ENCODE measurements at regions not wholly inside any gene's neighbourhood (a gene's known extent, or its start where the extent isn't known, plus 50 kb on each side); places are given as distances from the start of the nearest gene placed in this dataset.
"Not testable (repeated sequence)": the region's sequence is repeated elsewhere in the genome, so short reads cannot be mapped to it uniquely, and the experiment has no call there.

DNA sequence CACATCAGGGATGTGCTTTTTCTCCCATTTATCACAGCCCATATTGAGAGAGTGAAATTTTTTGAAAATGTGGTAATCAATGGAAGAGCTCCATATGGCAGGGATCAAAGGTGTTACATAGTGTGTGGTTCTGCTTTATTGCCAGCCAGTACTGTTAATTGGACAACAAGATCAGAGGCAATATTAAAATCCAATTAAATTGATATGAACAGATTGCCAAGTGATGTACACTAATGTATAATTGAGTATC is 338.9 kb downstream of the BCL11A start:
- H3K9me3 ChIP-seq (replicated peaks in 1 of 11): no peaks in the 10 kb centered on the region
- H3K36me3 ChIP-seq: no peaks in the 10 kb centered on the region
- H3K27ac ChIP-seq: no peak overlapping the region
- H3K4me1 ChIP-seq: peaks cover 0 to 10% (median 7%) of the 10 kb centered on the region in 10 experiments; a peak in 9 of 20 replicates
- no peaks in the 10 kb centered on the region for H4K20me1 ChIP-seq
- no peak for TF ChIP-seq Cebpa-rat (IDR thresholded peaks at IDR 0.05)
- H3K9ac ChIP-seq: no peak overlapping the region
- no peaks in the 10 kb centered on the region for H3K27me3 ChIP-seq
- no peak overlapping the region for H3K4me3 ChIP-seq
- no peak overlapping the region for H3K4me2 ChIP-seq

DNA sequence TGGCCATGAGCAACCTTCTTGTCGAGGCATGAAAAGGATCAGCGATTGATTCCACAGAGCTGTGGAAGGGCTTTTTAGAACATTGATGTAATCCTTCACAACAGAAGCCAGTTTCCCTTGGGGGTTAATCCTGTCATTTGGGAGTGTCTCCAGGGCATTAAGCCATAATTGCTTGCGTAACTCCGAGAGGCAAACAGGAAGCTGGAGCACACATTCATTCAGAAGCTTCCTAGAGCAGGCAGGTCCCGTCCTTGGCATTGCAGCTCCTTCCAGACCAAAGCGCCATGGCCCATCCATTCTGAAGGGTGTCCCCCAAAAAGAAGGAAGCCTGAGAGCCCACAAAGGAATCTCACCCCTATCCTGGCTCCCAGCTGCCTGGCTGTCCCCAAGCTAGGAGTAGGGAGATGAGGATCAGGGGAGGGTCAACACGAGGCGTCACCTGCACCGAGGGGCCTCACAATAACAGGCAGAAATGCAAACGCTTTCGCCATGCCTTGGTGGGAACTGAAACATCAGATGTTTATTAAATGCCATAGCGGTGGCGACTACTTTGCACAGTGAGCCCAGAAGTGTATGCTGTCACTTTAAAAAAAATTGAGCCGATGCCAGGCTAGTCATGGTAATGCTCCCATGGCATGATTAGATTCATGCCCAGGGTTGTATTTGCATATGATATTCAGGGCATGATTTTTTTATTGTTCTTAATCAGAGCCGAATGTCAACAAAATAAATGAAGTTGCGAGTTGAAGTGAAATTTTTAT is 339.4 kb downstream of the BCL11A start:
- H3K27me3 ChIP-seq: no peaks in the 10 kb centered on the region

GRCh38 chr2:60212181-60212945 is 341.1 kb downstream of the BCL11A start:
- no peaks in the 10 kb centered on the region for H3K27me3 ChIP-seq
- H3K36me3 ChIP-seq: no peaks in the 10 kb centered on the region
- no peak overlapping the region for H3K9ac ChIP-seq
- H3K9me3 ChIP-seq (replicated peaks in 1 of 11): no peaks in the 10 kb centered on the region
- TF ChIP-seq Cebpa-rat (IDR thresholded peaks at IDR 0.05): no peak
- H3K4me2 ChIP-seq: no peak overlapping the region
- no peak overlapping the region for H3K27ac ChIP-seq
- H3K4me1 ChIP-seq: peaks cover 0 to 14% (median 7%) of the 10 kb centered on the region in 10 experiments; a peak in 9 of 20 replicates
- no peaks in the 10 kb centered on the region for H4K20me1 ChIP-seq
- H3K4me3 ChIP-seq: no peak overlapping the region

More for the DNA sequence above, 339.4 kb downstream of the BCL11A start:
- no peak overlapping the region for H3K4me3 ChIP-seq
- peak in 4 of 11 experiments; percentile 16 to 33 (median 28); a peak in 4 of 22 replicates for TF ChIP-seq Cebpa-rat (IDR thresholded peaks at IDR 0.05)
- no peaks in the 10 kb centered on the region for H4K20me1 ChIP-seq
- H3K36me3 ChIP-seq: no peaks in the 10 kb centered on the region
- H3K4me2 ChIP-seq: peak overlapping the region in 7 of 11 experiments; percentile 4 to 51 (median 29); a peak in 10 of 22 replicates
- no peaks in the 10 kb centered on the region for H3K9me3 ChIP-seq (replicated peaks in 1 of 11)
- peaks cover 0 to 10% (median 7%) of the 10 kb centered on the region in 10 experiments; a peak in 9 of 20 replicates for H3K4me1 ChIP-seq
- H3K9ac ChIP-seq: no peak overlapping the region
- H3K27ac ChIP-seq: 0 out of 22 replicates have a peak overlapping the region, but pooled peaks of 1 of the 11 experiments have one; percentile 7

DNA sequence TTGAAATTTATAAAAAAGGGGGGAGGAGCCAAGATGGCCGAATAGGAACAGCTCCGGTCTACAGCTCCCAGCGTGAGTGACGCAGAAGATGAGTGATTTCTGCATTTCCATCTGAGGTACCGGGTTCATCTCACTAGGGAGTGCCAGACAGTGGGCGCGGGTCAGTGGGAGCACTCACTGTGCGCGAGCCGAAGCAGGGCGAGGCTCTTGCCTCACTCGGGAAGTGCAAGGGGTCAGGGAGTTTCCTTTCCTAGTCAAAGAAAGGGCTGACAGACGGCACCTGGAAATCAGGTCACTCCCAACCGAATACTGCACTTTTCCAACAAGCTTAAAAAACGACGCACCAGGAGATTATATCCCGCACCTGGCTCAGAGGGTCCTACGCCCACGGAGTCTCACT is 364.4 kb downstream of the BCL11A start:
- not testable (repeated sequence) for H4K20me1 ChIP-seq, H3K9ac ChIP-seq

DNA sequence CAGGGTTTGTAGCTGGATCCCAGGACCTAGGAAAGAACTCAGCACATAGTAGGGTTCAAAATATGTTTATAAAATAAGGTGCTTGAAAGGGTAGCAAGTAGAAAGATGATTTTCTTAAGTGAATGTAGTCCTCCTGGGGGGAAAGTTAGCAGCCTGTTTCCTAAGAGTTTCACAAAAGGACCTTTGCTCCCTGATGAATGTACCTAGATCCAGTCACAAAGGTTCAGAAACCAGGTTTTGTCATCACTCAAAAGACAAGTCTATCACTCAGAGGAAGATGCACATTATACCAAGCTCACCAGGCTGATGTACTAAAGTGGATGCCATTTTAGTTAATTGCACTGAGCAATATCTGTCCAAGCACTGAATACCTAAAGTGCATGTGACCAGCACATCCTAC is 378.2 kb downstream of the BCL11A start:
- no peaks in the 10 kb centered on the region for H3K27me3 ChIP-seq
- H3K27ac ChIP-seq: no peak overlapping the region
- H3K4me1 ChIP-seq: no peaks in the 10 kb centered on the region
- no peaks in the 10 kb centered on the region for H4K20me1 ChIP-seq
- no peak overlapping the region for H3K4me2 ChIP-seq
- no peak for TF ChIP-seq Cebpa-rat (IDR thresholded peaks at IDR 0.05)
- no peak overlapping the region for H3K4me3 ChIP-seq
- H3K9ac ChIP-seq: no peak overlapping the region
- H3K9me3 ChIP-seq (replicated peaks in 1 of 11): no peaks in the 10 kb centered on the region
- H3K36me3 ChIP-seq: no peaks in the 10 kb centered on the region

More for the DNA sequence above, 364.4 kb downstream of the BCL11A start:
- H3K27me3 ChIP-seq, H3K36me3 ChIP-seq, H3K4me2 ChIP-seq, H3K4me1 ChIP-seq, H3K4me3 ChIP-seq, H3K27ac ChIP-seq: not testable (repeated sequence)
- peaks cover 3 to 22% (median 15%) of the 10 kb centered on the region in 11 experiments; a peak in 17 of 22 replicates for H3K9me3 ChIP-seq (replicated peaks in 1 of 11)

GRCh38 chr2:60174146-60174545 is 379.3 kb downstream of the BCL11A start:
- no peak overlapping the region for H3K4me2 ChIP-seq
- no peaks in the 10 kb centered on the region for H3K27me3 ChIP-seq
- no peak overlapping the region for H3K9ac ChIP-seq
- no peaks in the 10 kb centered on the region for H3K36me3 ChIP-seq
- no peaks in the 10 kb centered on the region for H4K20me1 ChIP-seq
- H3K27ac ChIP-seq: no peak overlapping the region
- no peaks in the 10 kb centered on the region for H3K4me1 ChIP-seq
- no peak overlapping the region for H3K4me3 ChIP-seq
- no peaks in the 10 kb centered on the region for H3K9me3 ChIP-seq (replicated peaks in 1 of 11)
- TF ChIP-seq Cebpa-rat (IDR thresholded peaks at IDR 0.05): no peak

DNA sequence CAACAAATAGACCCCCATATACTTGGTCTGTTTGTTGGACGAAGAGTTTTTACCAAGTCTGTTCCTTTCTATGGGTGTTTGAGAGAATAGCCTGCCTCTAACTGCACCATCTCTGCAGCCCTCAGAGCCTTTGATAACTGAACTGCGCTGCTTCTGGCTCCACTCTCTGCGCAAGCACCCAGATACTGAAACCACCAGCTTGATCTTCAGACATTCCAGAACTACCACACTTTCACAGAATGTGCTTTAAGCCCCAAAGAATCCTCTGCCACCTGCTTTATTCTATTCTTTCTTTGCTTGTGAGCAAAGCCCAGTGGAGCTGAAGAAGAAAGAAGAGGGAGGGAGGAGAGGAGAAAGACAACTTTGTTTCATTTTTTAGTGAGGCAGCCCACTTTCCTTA is 380.7 kb downstream of the BCL11A start:
- Histone ChIP-seq H3K4me3 (no peak overlapping the region), H3K27me3 (no peaks in the 10 kb centered on the region), H3K9me3 (replicated peaks in 1 of 11) (no peaks in the 10 kb centered on the region), H3K36me3 (no peaks in the 10 kb centered on the region), H4K20me1 (no peaks in the 10 kb centered on the region), H3K4me1 (no peaks in the 10 kb centered on the region), H3K27ac (no peak overlapping the region), H3K9ac (no peak overlapping the region), H3K4me2 (no peak overlapping the region)
- TF ChIP-seq Cebpa-rat (IDR thresholded peaks at IDR 0.05): no peak

GRCh38 chr2:60170272-60170671 is 383.2 kb downstream of the BCL11A start:
- H3K36me3 ChIP-seq: no peaks in the 10 kb centered on the region
- H3K9ac ChIP-seq: no peak overlapping the region
- TF ChIP-seq Cebpa-rat (IDR thresholded peaks at IDR 0.05): no peak
- H3K9me3 ChIP-seq (replicated peaks in 1 of 11): no peaks in the 10 kb centered on the region
- no peak overlapping the region for H3K4me2 ChIP-seq
- H3K27ac ChIP-seq: no peak overlapping the region
- no peaks in the 10 kb centered on the region for H3K27me3 ChIP-seq
- no peaks in the 10 kb centered on the region for H3K4me1 ChIP-seq
- no peaks in the 10 kb centered on the region for H4K20me1 ChIP-seq
- H3K4me3 ChIP-seq: no peak overlapping the region

DNA sequence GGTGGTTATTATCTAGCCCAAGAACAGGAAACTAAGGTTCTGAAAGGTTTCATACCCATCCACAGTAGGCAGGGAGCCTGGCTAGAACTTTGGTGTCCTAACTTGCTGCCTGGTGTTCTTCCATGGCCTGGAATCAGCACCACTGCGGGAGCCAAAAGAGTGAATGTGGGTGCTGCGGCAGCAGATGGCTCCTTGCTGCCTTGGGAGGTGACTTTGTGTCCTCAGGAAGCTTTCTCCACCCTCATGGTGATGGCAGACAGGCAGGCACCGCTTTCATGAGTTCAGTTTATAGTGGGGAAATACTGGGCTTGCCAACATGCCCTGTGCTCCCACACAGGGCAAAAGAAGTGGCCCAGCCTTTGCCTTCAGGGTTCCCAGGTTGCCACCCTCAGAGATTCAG is 385.2 kb downstream of the BCL11A start:
- Histone ChIP-seq H3K9ac (no peak overlapping the region), H3K36me3 (no peaks in the 10 kb centered on the region), H3K9me3 (replicated peaks in 1 of 11) (no peaks in the 10 kb centered on the region), H4K20me1 (no peaks in the 10 kb centered on the region), H3K4me2 (no peak overlapping the region), H3K27me3 (no peaks in the 10 kb centered on the region), H3K4me3 (no peak overlapping the region), H3K27ac (no peak overlapping the region), H3K4me1 (no peaks in the 10 kb centered on the region)
- no peak for TF ChIP-seq Cebpa-rat (IDR thresholded peaks at IDR 0.05)

GRCh38 chr2:60167089-60167488 is 386.4 kb downstream of the BCL11A start:
- H3K4me1 ChIP-seq: no peaks in the 10 kb centered on the region
- H3K4me2 ChIP-seq: no peak overlapping the region
- no peak overlapping the region for H3K27ac ChIP-seq
- H3K9me3 ChIP-seq (replicated peaks in 1 of 11): no peaks in the 10 kb centered on the region
- no peaks in the 10 kb centered on the region for H3K27me3 ChIP-seq
- H3K9ac ChIP-seq: no peak overlapping the region
- no peaks in the 10 kb centered on the region for H4K20me1 ChIP-seq
- no peaks in the 10 kb centered on the region for H3K36me3 ChIP-seq
- no peak for TF ChIP-seq Cebpa-rat (IDR thresholded peaks at IDR 0.05)
- H3K4me3 ChIP-seq: no peak overlapping the region
